SK-N-SH (cell line): ENCODE measurements at regions not wholly inside any gene's neighbourhood (a gene's known extent, or its start where the extent isn't known, plus 50 kb on each side); places are given as distances from the start of the nearest gene placed in this dataset.

Experiments used
- CTCF ChIA-PET: fragments of 300-600, 350-600 bp; formaldehyde crosslinking; extraction: SDS; loops from one replicate; lab custom pipeline; 2021; lab: Yijun Ruan, JAX
- POLR2A ChIA-PET: fragments of 350-600 bp; sonication (Branson Sonifier 250); formaldehyde crosslinking; extraction: SDS; loops from one replicate; lab custom pipeline; 2020; ENCODE audit warnings: antibody characterized with exemption, inconsistent platforms; lab: Yijun Ruan, JAX
- DNase-seq: peaks from one replicate; pipeline ENCODE4 v3.0.0; 2012
- H2AFZ ChIP-seq: fragments of 200-600 bp; sonication (generic); 2 replicates; pipeline ENCODE4 v1.8.1; 2016; ENCODE audit warnings: antibody characterized with exemption, mild to moderate bottlenecking, low read depth
- H3F3A ChIP-seq: fragments of 200-600 bp; sonication (generic); replicated peaks from 2 replicates; pipeline ENCODE3; 2016; ENCODE audit warnings: antibody characterized with exemption, mild to moderate bottlenecking; ENCODE audit not compliant: insufficient read depth
- H3K27ac ChIP-seq, 2 experiments: fragments of 200-500 bp in 1 of 2; fragments of 200-600 bp in 1 of 2; sonication (Bioruptor generic) in 1 of 2; sonication (generic), shearing (Covaris generic) in 1 of 2; 2 replicates each; pipeline versions ENCODE4 v1.5.1 to v1.6.1; 2014 to 2016; ENCODE audit warnings: low read depth in 2 of 2, inconsistent platforms in 1 of 2, low read length in 1 of 2, mild to moderate bottlenecking in 1 of 2, mixed read lengths in 1 of 2
- H3K27me3 ChIP-seq: fragments of 200-600 bp; sonication (generic), shearing (Covaris generic); 2 replicates; pipeline ENCODE4 v1.6.1; 2016; ENCODE audit warnings: mixed run types; ENCODE audit not compliant: insufficient read depth
- H3K36me3 ChIP-seq, 2 experiments: fragments of 200-500 bp in 1 of 2; fragments of 200-600 bp in 1 of 2; sonication (Bioruptor generic) in 1 of 2; sonication (generic) in 1 of 2; replicated peaks in 1 of 2; 2 replicates each; pipeline versions ENCODE3 to v1.5.1; 2014 to 2016; ENCODE audit warnings: low read length in 1 of 2, mild to moderate bottlenecking in 1 of 2; ENCODE audit not compliant: insufficient read depth in 2 of 2, control insufficient read depth in 1 of 2
- H3K4me1 ChIP-seq, 2 experiments: fragments of 200-500 bp in 1 of 2; fragments of 200-600 bp in 1 of 2; sonication (Bioruptor generic) in 1 of 2; sonication (generic), shearing (Covaris generic) in 1 of 2; 2 replicates each; pipeline versions ENCODE4 v1.5.1 to v1.6.1; 2014 to 2016; ENCODE audit warnings: low read depth in 1 of 2, low read length in 1 of 2, mixed run types in 1 of 2; ENCODE audit not compliant: insufficient read depth in 2 of 2, control insufficient read depth in 1 of 2
- H3K4me2 ChIP-seq: fragments of 200-600 bp; sonication (generic), shearing (Covaris generic); 2 replicates; pipeline ENCODE4 v1.6.1; 2017; ENCODE audit warnings: mixed run types
- H3K4me3 ChIP-seq, 2 experiments: fragments of 200-500 bp in 1 of 2; fragments of 200-600 bp in 1 of 2; sonication (Bioruptor generic) in 1 of 2; sonication (generic), shearing (Covaris generic) in 1 of 2; 2 replicates each; pipeline versions ENCODE4 v1.5.1 to v1.8.1; 2014 to 2016; ENCODE audit warnings: low read depth in 2 of 2, inconsistent platforms in 1 of 2, low read length in 1 of 2, mild to moderate bottlenecking in 1 of 2, mixed read lengths in 1 of 2, moderate library complexity in 1 of 2
- H3K79me2 ChIP-seq: fragments of 200-600 bp; sonication (generic); 2 replicates; pipeline ENCODE4 v1.8.1; 2017; ENCODE audit warnings: mild to moderate bottlenecking; ENCODE audit not compliant: insufficient read depth
- H3K9ac ChIP-seq: fragments of 200-600 bp; sonication (generic); 2 replicates; pipeline ENCODE4 v1.6.1; 2017; ENCODE audit warnings: mixed run types
- H3K9me2 ChIP-seq: fragments of 200-600 bp; sonication (generic); 2 replicates; pipeline ENCODE4 v1.6.1; 2017; ENCODE audit warnings: mixed run types
- H3K9me3 ChIP-seq: fragments of 200-600 bp; sonication (generic); 2 replicates; pipeline ENCODE4 v1.6.1; 2017; ENCODE audit warnings: mixed run types, mild to moderate bottlenecking, moderate library complexity
- H4K20me1 ChIP-seq: fragments of 200-600 bp; sonication (generic); 2 replicates; pipeline ENCODE4 v1.6.1; 2017; ENCODE audit warnings: mild to moderate bottlenecking, mixed run types; ENCODE audit not compliant: insufficient read depth
- CHD2 ChIP-seq: fragments of 150-350 bp; IDR thresholded peaks from 2 replicates; pipeline ENCODE4 v1.6.1; 2018; ENCODE audit warnings: low read length; ENCODE audit not compliant: partially characterized antibody
- EZH2phosphoT487 ChIP-seq: fragments of 200-600 bp; sonication (generic); IDR thresholded peaks from 2 replicates; pipeline ENCODE4 v1.6.1; 2017; ENCODE audit warnings: low read depth, mixed run types, mild to moderate bottlenecking, antibody characterized with exemption, moderate library complexity, borderline replicate concordance
- FOXJ3 ChIP-seq: sonication (generic); formaldehyde crosslinking; IDR thresholded peaks from 2 replicates; pipeline ENCODE4 v1.5.1; 2020; ENCODE audit warnings: mild to moderate bottlenecking, missing genetic modification reagents
- GABPA ChIP-seq: IDR thresholded peaks from 2 replicates; pipeline ENCODE4 v1.4.0; 2012; ENCODE audit warnings: low read depth, mild to moderate bottlenecking
- MXI1 ChIP-seq: IDR thresholded peaks from 2 replicates; pipeline ENCODE4 v1.6.1; 2012; ENCODE audit warnings: mild to moderate bottlenecking, low read depth, low read length, improper control_type of control experiment
- NFIC ChIP-seq: IDR thresholded peaks from 2 replicates; pipeline ENCODE4 v1.4.0; 2012; ENCODE audit warnings: borderline replicate concordance
- NRF1 ChIP-seq: IDR thresholded peaks from 2 replicates; pipeline ENCODE4 v1.6.1; 2012; ENCODE audit warnings: low read depth, mild to moderate bottlenecking, low read length
- RAD21 ChIP-seq: IDR thresholded peaks from 2 replicates; pipeline ENCODE4 v1.6.1; 2012; ENCODE audit warnings: mild to moderate bottlenecking, low read length
- RCOR1 ChIP-seq: fragments of 150-350 bp; IDR thresholded peaks from 2 replicates; pipeline ENCODE4 v1.6.1; 2017; ENCODE audit warnings: antibody characterized with exemption, low read length
- TCF12 ChIP-seq: IDR thresholded peaks from 2 replicates; pipeline ENCODE4 v1.4.0; 2012
- TEAD4 ChIP-seq: IDR thresholded peaks from 2 replicates; pipeline ENCODE4 v1.4.0; 2012; ENCODE audit warnings: mild to moderate bottlenecking, borderline replicate concordance; ENCODE audit not compliant: insufficient read depth
- YY1 ChIP-seq: IDR thresholded peaks from 2 replicates; pipeline ENCODE4 v1.4.0; 2012; ENCODE audit warnings: low read depth, mild to moderate bottlenecking
- ZBTB33 ChIP-seq: IDR thresholded peaks from 2 replicates; pipeline ENCODE4 v1.4.0; 2012; ENCODE audit warnings: low read depth, borderline replicate concordance
- WGBS: methylation state at CpG from one replicate; pipeline ENCODE4 v1.1.6; 2017; ENCODE audit warnings: low lambda C conversion rate; 5-methylcytosine and 5-hydroxymethylcytosine counted together
- TF ChIP-seq, protein P1 (sequence below): IDR thresholded peaks from 2 replicates; pipeline ENCODE4 v1.6.1; 2012; ENCODE audit warnings: mild to moderate bottlenecking, low read depth, low read length, moderate library complexity
- TF ChIP-seq, protein P2 (sequence below): IDR thresholded peaks from 2 replicates; pipeline ENCODE4 v1.4.0; 2012; ENCODE audit warnings: low read depth, borderline replicate concordance

DNA sequence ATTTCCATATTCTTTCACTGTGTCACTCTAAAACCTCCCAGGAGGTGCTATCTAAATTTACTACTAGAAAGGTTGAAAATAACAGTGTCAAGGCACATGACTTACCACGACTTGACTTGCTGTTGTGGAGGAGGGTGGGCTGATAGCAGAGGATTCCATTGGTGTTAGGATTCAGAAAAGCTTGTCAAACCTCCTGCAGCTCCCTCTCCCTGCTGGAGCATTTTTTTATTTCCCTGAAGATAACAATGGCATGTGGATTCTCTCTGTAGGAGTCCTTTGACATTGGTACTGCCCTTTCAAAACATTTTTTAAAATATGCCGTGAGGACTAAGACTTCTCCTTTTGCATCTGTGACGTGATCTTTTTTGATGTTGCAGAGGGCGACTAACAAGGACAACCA lies 696.9 kb upstream of the GYPC start:
- TF ChIP-seq, protein P1, sequence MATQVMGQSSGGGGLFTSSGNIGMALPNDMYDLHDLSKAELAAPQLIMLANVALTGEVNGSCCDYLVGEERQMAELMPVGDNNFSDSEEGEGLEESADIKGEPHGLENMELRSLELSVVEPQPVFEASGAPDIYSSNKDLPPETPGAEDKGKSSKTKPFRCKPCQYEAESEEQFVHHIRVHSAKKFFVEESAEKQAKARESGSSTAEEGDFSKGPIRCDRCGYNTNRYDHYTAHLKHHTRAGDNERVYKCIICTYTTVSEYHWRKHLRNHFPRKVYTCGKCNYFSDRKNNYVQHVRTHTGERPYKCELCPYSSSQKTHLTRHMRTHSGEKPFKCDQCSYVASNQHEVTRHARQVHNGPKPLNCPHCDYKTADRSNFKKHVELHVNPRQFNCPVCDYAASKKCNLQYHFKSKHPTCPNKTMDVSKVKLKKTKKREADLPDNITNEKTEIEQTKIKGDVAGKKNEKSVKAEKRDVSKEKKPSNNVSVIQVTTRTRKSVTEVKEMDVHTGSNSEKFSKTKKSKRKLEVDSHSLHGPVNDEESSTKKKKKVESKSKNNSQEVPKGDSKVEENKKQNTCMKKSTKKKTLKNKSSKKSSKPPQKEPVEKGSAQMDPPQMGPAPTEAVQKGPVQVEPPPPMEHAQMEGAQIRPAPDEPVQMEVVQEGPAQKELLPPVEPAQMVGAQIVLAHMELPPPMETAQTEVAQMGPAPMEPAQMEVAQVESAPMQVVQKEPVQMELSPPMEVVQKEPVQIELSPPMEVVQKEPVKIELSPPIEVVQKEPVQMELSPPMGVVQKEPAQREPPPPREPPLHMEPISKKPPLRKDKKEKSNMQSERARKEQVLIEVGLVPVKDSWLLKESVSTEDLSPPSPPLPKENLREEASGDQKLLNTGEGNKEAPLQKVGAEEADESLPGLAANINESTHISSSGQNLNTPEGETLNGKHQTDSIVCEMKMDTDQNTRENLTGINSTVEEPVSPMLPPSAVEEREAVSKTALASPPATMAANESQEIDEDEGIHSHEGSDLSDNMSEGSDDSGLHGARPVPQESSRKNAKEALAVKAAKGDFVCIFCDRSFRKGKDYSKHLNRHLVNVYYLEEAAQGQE = no peak
- no peak for TF ChIP-seq NRF1
- no peak for TF ChIP-seq MXI1
- no peak for TF ChIP-seq EZH2phosphoT487
- no peak for TF ChIP-seq RAD21
- no peak for TF ChIP-seq ZBTB33
- TF ChIP-seq CHD2 = no peak
- no peak for TF ChIP-seq YY1
- TF ChIP-seq FOXJ3 (CRISPR knock-in tag) = no peak
- TF ChIP-seq, all 33 proteins: peak for 0
- no peaks in the 10 kb centered on the region for H3K79me2 ChIP-seq
- H4K20me1 ChIP-seq = no peaks in the 10 kb centered on the region
- H3K9me3 ChIP-seq = peaks cover 3% of the 10 kb centered on the region; the same call in 1 of the 2 replicates
- H3K27me3 ChIP-seq = no peaks in the 10 kb centered on the region
- no peaks in the 10 kb centered on the region for H3K9me2 ChIP-seq
- 12% methylated on average over 4 of the region's 4 CpGs for WGBS
- H3K27ac ChIP-seq = no peak overlapping the region
- no peak overlapping the region for H3K4me3 ChIP-seq
- no peak overlapping the region for H3K9ac ChIP-seq
- no peak for DNase-seq
- no peaks in the 10 kb centered on the region for H3F3A ChIP-seq
- no peak overlapping the region for H2AFZ ChIP-seq
- H3K36me3 ChIP-seq = no peaks in the 10 kb centered on the region
- POLR2A ChIA-PET = no interaction called here
- no peaks in the 10 kb centered on the region for H3K4me1 ChIP-seq
- CTCF ChIA-PET = no interaction called here
- no peak overlapping the region for H3K4me2 ChIP-seq

- H3K4me3 ChIP-seq = no peak overlapping the region
- POLR2A ChIA-PET = no interaction called here
- H3K4me1 ChIP-seq = no peaks in the 10 kb centered on the region
- H3K27me3 ChIP-seq = no peaks in the 10 kb centered on the region
- H3K9me3 ChIP-seq = peaks cover 3% of the 10 kb centered on the region; the same call in 1 of the 2 replicates
- H4K20me1 ChIP-seq = no peaks in the 10 kb centered on the region
- 0% methylated on average over 1 of the region's 1 CpG for WGBS
- H2AFZ ChIP-seq = no peak overlapping the region
- no peaks in the 10 kb centered on the region for H3K79me2 ChIP-seq
- no peak for DNase-seq
- no peak overlapping the region for H3K27ac ChIP-seq
- no peak overlapping the region for H3K4me2 ChIP-seq
- H3K36me3 ChIP-seq = no peaks in the 10 kb centered on the region
- H3F3A ChIP-seq = no peaks in the 10 kb centered on the region
- H3K9me2 ChIP-seq = no peaks in the 10 kb centered on the region
- no peak for TF ChIP-seq NFIC
- TF ChIP-seq TCF12 = no peak
- no peak for TF ChIP-seq RCOR1
- TF ChIP-seq TEAD4 = no peak
- TF ChIP-seq GABPA = no peak
- TF ChIP-seq, protein P2, sequence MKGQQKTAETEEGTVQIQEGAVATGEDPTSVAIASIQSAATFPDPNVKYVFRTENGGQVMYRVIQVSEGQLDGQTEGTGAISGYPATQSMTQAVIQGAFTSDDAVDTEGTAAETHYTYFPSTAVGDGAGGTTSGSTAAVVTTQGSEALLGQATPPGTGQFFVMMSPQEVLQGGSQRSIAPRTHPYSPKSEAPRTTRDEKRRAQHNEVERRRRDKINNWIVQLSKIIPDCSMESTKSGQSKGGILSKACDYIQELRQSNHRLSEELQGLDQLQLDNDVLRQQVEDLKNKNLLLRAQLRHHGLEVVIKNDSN = no peak
- TF ChIP-seq, all 33 proteins: peak for 0
- no peak overlapping the region for H3K9ac ChIP-seq
- CTCF ChIA-PET = no interaction called here
Observed at GRCh38 chr2:125961739-125962138, 694.2 kb upstream of the GYPC start.
